A549 (cell line): ENCODE measurements at regions not wholly inside any gene's neighbourhood (a gene's known extent, or its start where the extent isn't known, plus 50 kb on each side); places are given as distances from the start of the nearest gene placed in this dataset.

ENCODE experiments used
- ATAC-seq, 2 experiments: fragments of 200-7000 bp in 1 of 2; fragments of >200 bp in 1 of 2; cut with Nextera tagmentation in 1 of 2; cut with Tn5 transposase in 1 of 2; 3 replicates each; pipeline versions ENCODE4 v1.8.0 to v1.9.1; 2018 to 2020; ENCODE audit warnings: mild to moderate bottlenecking in 1 of 2, moderate library complexity in 1 of 2
- CTCF ChIA-PET: fragments of 300-600 bp; sonication (Branson Sonifier 250); formaldehyde crosslinking; extraction: SDS; loops from one replicate; lab custom pipeline; 2021; ENCODE audit warnings: antibody characterized with exemption, inconsistent platforms; lab: Yijun Ruan, JAX
- POLR2A ChIA-PET: fragments of 350-600 bp; formaldehyde crosslinking; extraction: SDS; loops from one replicate; lab custom pipeline; 2021; ENCODE audit warnings: antibody characterized with exemption, inconsistent platforms; lab: Yijun Ruan, JAX
- DNase-seq, 2 experiments: peaks; one replicate each; pipeline versions ENCODE4 v3.0.0 to v3.0.0-alpha.2; 2011 to 2016; ENCODE audit warnings: low read depth in 1 of 2, low spot score in 1 of 2
- FAIRE-seq: peaks from 2 replicates; lab custom pipeline; 2011; peaks lifted over from hg19 to GRCh38; lab: Jason Lieb, UNC
- H3K27ac ChIP-seq, 2 experiments: fragments of >200 bp; sonication (Bioruptor Twin); formaldehyde crosslinking; 3 replicates each; pipeline ENCODE4 v1.5.1; 2016 to 2017
- H3K4me1 ChIP-seq: fragments of >200 bp; sonication (Bioruptor Twin); formaldehyde crosslinking; 3 replicates; pipeline ENCODE4 v1.6.1; 2016
- H3K4me2 ChIP-seq: fragments of >200 bp; sonication (Bioruptor Twin); formaldehyde crosslinking; 3 replicates; pipeline ENCODE4 v1.6.1; 2016
- H3K4me3 ChIP-seq: fragments of >200 bp; sonication (Bioruptor Twin); formaldehyde crosslinking; 3 replicates; pipeline ENCODE4 v1.5.1; 2016
- H3K9me3 ChIP-seq: fragments of >200 bp; sonication (Bioruptor Twin); formaldehyde crosslinking; 3 replicates; pipeline ENCODE4 v1.6.1; 2016
- BHLHE40 ChIP-seq: IDR thresholded peaks from 2 replicates; pipeline ENCODE4 v1.6.1; 2012; ENCODE audit warnings: low read depth, low read length, inconsistent platforms
- CEBPB ChIP-seq, 2 experiments: fragments of >200 bp in 1 of 2; sonication (Bioruptor Twin) in 1 of 2; formaldehyde crosslinking in 1 of 2; IDR thresholded peaks; 2 replicates each; pipeline ENCODE4 v1.6.1; 2012 to 2016
- CHD2 ChIP-seq: fragments of 150-350 bp; IDR thresholded peaks from 2 replicates; pipeline ENCODE4 v1.6.1; 2014; ENCODE audit warnings: low read length; ENCODE audit not compliant: partially characterized antibody
- EHMT2 ChIP-seq: fragments of 200-600 bp; sonication (generic); IDR thresholded peaks from 2 replicates; pipeline ENCODE4 v1.6.1; 2016; ENCODE audit warnings: antibody characterized with exemption, low read depth, mild to moderate bottlenecking, moderate library complexity
- FOSB ChIP-seq: fragments of 250-450 bp; sonication (Bioruptor Pico); IDR thresholded peaks from 2 replicates; pipeline ENCODE4 v1.5.0; 2020; ENCODE audit warnings: mild to moderate bottlenecking, moderate library complexity
- FOSL2 ChIP-seq, 2 experiments: fragments of 450-650 bp in 1 of 2; fragments of >200 bp in 1 of 2; sonication (Bioruptor Twin) in 1 of 2; formaldehyde crosslinking; IDR thresholded peaks; 2 replicates each; pipeline versions ENCODE4 v1.5.0 to v1.6.1; 2016 to 2020; ENCODE audit warnings: mild to moderate bottlenecking in 1 of 2, moderate library complexity in 1 of 2
- HEYL ChIP-seq: fragments of 250-450 bp; sonication (Bioruptor Pico); IDR thresholded peaks from 2 replicates; pipeline ENCODE4 v1.8.0; 2021; ENCODE audit warnings: mild to moderate bottlenecking, moderate library complexity
- HOXB13 ChIP-seq: fragments of 250-450 bp; sonication (Bioruptor Pico); IDR thresholded peaks from 2 replicates; pipeline ENCODE4 v1.5.0; 2020; ENCODE audit warnings: low read depth, mild to moderate bottlenecking, moderate library complexity
- MAFK ChIP-seq: fragments of 450-650 bp; IDR thresholded peaks from 2 replicates; pipeline ENCODE4 v1.6.1; 2014; ENCODE audit not compliant: partially characterized antibody
- NFE2L2 ChIP-seq: fragments of 150-350 bp; conservative IDR thresholded peaks from 2 replicates; pipeline ENCODE4 v1.6.1; 2014; ENCODE audit warnings: low read length
- POLR2AphosphoS2 ChIP-seq: conservative IDR thresholded peaks from 2 replicates; pipeline ENCODE4 v1.6.1; 2012; ENCODE audit warnings: low read length, improper control_type of control experiment, inconsistent platforms
- TFCP2L1 ChIP-seq: fragments of 250-450 bp; sonication (Bioruptor Pico); IDR thresholded peaks from 2 replicates; pipeline ENCODE4 v1.5.0; 2021; ENCODE audit warnings: mild to moderate bottlenecking
- TP53 ChIP-seq: fragments of 250-450 bp; sonication (Bioruptor Pico); IDR thresholded peaks from 2 replicates; pipeline ENCODE4 v1.5.0; 2021; ENCODE audit warnings: mild to moderate bottlenecking, moderate library complexity
- ZNF302 ChIP-seq: fragments of 250-450 bp; sonication (Bioruptor Pico); IDR thresholded peaks from 2 replicates; pipeline ENCODE4 v1.9.0; 2021; ENCODE audit warnings: inconsistent platforms, mild to moderate bottlenecking, moderate library complexity
- WGBS: methylation state at CpG from one replicate; pipeline ENCODE4 v1.1.6; 2017; ENCODE audit errors: missing lambda C conversion rate; 5-methylcytosine and 5-hydroxymethylcytosine counted together
- TF ChIP-seq, protein P1 (sequence below): fragments of >200 bp; sonication (Bioruptor Twin); formaldehyde crosslinking; IDR thresholded peaks from 3 replicates; pipeline ENCODE4 v1.5.1; 2016
- TF ChIP-seq, protein P2 (sequence below): fragments of 200-600 bp; sonication (generic); IDR thresholded peaks from 2 replicates; pipeline ENCODE4 v1.6.1; 2016; ENCODE audit warnings: antibody characterized with exemption, mild to moderate bottlenecking, moderate library complexity
- TF ChIP-seq, protein P3 (sequence below): fragments of 150-350 bp; IDR thresholded peaks from 2 replicates; pipeline ENCODE4 v1.6.1; 2014; ENCODE audit warnings: low read depth, mild to moderate bottlenecking, low read length

DNA sequence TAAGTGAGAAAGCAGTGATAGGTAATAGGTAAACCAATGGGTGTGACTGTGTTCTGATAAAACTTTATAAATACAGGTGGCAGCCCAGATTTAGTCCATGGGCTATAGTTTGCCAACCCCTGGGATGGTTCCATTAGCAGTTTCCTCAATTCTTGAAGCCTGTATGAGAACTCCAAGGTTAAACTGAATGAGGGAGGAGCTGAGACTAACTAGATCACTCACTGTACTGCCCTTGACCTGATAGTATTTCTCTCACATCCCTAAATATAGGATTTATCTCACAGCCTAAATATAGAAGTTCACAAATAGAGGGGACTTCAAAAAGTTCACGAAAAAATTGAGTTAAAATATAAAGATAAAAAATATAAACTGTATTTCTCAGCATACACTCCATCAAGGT, 439.6 kb upstream of the CCDC196 start:
- H3K4me3 ChIP-seq: no peak overlapping the region
- WGBS: 3% methylated on average over 1 of the region's 1 CpG
- POLR2A ChIA-PET: no interaction called here
- no peak overlapping the region for H3K4me2 ChIP-seq
- no peak for FAIRE-seq
- no peak for TF ChIP-seq MAFK
- no peak for TF ChIP-seq CEBPB (IDR thresholded peaks at IDR 0.05)
- TF ChIP-seq CHD2: no peak
- TF ChIP-seq, protein P1, sequence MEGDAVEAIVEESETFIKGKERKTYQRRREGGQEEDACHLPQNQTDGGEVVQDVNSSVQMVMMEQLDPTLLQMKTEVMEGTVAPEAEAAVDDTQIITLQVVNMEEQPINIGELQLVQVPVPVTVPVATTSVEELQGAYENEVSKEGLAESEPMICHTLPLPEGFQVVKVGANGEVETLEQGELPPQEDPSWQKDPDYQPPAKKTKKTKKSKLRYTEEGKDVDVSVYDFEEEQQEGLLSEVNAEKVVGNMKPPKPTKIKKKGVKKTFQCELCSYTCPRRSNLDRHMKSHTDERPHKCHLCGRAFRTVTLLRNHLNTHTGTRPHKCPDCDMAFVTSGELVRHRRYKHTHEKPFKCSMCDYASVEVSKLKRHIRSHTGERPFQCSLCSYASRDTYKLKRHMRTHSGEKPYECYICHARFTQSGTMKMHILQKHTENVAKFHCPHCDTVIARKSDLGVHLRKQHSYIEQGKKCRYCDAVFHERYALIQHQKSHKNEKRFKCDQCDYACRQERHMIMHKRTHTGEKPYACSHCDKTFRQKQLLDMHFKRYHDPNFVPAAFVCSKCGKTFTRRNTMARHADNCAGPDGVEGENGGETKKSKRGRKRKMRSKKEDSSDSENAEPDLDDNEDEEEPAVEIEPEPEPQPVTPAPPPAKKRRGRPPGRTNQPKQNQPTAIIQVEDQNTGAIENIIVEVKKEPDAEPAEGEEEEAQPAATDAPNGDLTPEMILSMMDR: no peak
- TF ChIP-seq, protein P2, sequence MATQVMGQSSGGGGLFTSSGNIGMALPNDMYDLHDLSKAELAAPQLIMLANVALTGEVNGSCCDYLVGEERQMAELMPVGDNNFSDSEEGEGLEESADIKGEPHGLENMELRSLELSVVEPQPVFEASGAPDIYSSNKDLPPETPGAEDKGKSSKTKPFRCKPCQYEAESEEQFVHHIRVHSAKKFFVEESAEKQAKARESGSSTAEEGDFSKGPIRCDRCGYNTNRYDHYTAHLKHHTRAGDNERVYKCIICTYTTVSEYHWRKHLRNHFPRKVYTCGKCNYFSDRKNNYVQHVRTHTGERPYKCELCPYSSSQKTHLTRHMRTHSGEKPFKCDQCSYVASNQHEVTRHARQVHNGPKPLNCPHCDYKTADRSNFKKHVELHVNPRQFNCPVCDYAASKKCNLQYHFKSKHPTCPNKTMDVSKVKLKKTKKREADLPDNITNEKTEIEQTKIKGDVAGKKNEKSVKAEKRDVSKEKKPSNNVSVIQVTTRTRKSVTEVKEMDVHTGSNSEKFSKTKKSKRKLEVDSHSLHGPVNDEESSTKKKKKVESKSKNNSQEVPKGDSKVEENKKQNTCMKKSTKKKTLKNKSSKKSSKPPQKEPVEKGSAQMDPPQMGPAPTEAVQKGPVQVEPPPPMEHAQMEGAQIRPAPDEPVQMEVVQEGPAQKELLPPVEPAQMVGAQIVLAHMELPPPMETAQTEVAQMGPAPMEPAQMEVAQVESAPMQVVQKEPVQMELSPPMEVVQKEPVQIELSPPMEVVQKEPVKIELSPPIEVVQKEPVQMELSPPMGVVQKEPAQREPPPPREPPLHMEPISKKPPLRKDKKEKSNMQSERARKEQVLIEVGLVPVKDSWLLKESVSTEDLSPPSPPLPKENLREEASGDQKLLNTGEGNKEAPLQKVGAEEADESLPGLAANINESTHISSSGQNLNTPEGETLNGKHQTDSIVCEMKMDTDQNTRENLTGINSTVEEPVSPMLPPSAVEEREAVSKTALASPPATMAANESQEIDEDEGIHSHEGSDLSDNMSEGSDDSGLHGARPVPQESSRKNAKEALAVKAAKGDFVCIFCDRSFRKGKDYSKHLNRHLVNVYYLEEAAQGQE: no peak
- no peak for TF ChIP-seq EHMT2
- TF ChIP-seq HEYL (CRISPR knock-in tag): no peak
- no peak for TF ChIP-seq FOSB (CRISPR knock-in tag)
- TF ChIP-seq FOSL2 (IDR thresholded peaks at IDR 0.05): no peak
- TF ChIP-seq FOSL2 (CRISPR knock-in tag; IDR thresholded peaks at IDR 0.05): no peak
- no peak for TF ChIP-seq POLR2AphosphoS2
- TF ChIP-seq, protein P3, sequence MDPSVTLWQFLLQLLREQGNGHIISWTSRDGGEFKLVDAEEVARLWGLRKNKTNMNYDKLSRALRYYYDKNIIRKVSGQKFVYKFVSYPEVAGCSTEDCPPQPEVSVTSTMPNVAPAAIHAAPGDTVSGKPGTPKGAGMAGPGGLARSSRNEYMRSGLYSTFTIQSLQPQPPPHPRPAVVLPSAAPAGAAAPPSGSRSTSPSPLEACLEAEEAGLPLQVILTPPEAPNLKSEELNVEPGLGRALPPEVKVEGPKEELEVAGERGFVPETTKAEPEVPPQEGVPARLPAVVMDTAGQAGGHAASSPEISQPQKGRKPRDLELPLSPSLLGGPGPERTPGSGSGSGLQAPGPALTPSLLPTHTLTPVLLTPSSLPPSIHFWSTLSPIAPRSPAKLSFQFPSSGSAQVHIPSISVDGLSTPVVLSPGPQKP: no peak
- no peak for TF ChIP-seq HOXB13 (CRISPR knock-in tag)
- no peak for TF ChIP-seq TP53 (CRISPR knock-in tag)
- no peak overlapping the region for H3K27ac ChIP-seq
- CTCF ChIA-PET: no interaction called here
- DNase-seq: no peak
- no peak for ATAC-seq
- H3K9me3 ChIP-seq: no peaks in the 10 kb centered on the region
- no peaks in the 10 kb centered on the region for H3K4me1 ChIP-seq

GRCh38 chr14:66056268-66056907, 429.8 kb upstream of the CCDC196 start:
- H3K27ac ChIP-seq: no peak overlapping the region
- ATAC-seq (no peak), DNase-seq (no peak), FAIRE-seq (no peak)
- no peak overlapping the region for H3K4me2 ChIP-seq
- H3K4me1 ChIP-seq: no peaks in the 10 kb centered on the region
- no peak overlapping the region for H3K4me3 ChIP-seq
- no peaks in the 10 kb centered on the region for H3K9me3 ChIP-seq
- ChIA-PET CTCF (no interaction called here), POLR2A (no interaction called here)
- TF ChIP-seq EHMT2 (no peak), ZNF302 (CRISPR knock-in tag) (no peak), NFE2L2 (no peak), BHLHE40 (no peak), TFCP2L1 (no peak)
- TF ChIP-seq, all 56 proteins: peak for 0
- WGBS: 7% methylated on average over 5 of the region's 5 CpGs
